C4-2B (cell line): ENCODE measurements at regions not wholly inside any gene's neighbourhood (a gene's known extent, or its start where the extent isn't known, plus 50 kb on each side); places are given as distances from the start of the nearest gene placed in this dataset.

ENCODE experiments used
- ZFX ChIP-seq: fragments of 450-650 bp; IDR thresholded peaks from 2 replicates; pipeline ENCODE4 v1.6.1; 2017
- TF ChIP-seq, protein P1 (sequence below): fragments of 450-650 bp; conservative IDR thresholded peaks from 2 replicates; pipeline ENCODE4 v1.5.1; 2017; ENCODE audit warnings: mild to moderate bottlenecking

DNA sequence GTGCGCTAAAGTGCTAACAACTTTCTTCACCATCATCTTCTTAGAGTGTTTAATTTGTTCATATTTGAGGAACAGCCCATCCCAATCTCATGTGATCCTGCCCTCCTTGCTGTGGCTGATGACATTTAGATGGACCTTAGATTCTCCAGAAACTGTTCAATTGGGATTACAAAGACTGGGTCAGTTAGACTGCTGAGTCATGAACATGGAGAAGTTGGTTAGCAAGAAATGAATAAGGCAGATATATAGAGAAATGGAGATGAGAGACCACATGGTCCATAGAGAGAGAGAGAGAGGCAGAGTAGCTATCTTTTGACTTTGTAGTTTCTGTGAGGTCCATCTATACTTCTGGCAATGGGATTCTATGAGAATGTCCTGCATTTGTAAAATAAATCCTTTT is 275.9 kb downstream of the GLUD2 start:
- TF ChIP-seq, protein P1, sequence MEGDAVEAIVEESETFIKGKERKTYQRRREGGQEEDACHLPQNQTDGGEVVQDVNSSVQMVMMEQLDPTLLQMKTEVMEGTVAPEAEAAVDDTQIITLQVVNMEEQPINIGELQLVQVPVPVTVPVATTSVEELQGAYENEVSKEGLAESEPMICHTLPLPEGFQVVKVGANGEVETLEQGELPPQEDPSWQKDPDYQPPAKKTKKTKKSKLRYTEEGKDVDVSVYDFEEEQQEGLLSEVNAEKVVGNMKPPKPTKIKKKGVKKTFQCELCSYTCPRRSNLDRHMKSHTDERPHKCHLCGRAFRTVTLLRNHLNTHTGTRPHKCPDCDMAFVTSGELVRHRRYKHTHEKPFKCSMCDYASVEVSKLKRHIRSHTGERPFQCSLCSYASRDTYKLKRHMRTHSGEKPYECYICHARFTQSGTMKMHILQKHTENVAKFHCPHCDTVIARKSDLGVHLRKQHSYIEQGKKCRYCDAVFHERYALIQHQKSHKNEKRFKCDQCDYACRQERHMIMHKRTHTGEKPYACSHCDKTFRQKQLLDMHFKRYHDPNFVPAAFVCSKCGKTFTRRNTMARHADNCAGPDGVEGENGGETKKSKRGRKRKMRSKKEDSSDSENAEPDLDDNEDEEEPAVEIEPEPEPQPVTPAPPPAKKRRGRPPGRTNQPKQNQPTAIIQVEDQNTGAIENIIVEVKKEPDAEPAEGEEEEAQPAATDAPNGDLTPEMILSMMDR: no peak
- TF ChIP-seq ZFX: no peak
